H7 (cell line): ENCODE measurements at regions not wholly inside any gene's neighbourhood (a gene's known extent, or its start where the extent isn't known, plus 50 kb on each side); places are given as distances from the start of the nearest gene placed in this dataset.
"Not testable (repeated sequence)": the region's sequence is repeated elsewhere in the genome, so short reads cannot be mapped to it uniquely, and the experiment has no call there.

Experiments
- DNase-seq: peaks from one replicate; pipeline ENCODE4 v3.0.0; 2012
- H3K27me3 ChIP-seq: 2 replicates; pipeline ENCODE4 v1.6.0; 2011; ENCODE audit warnings: mild to moderate bottlenecking, low read length; ENCODE audit not compliant: control insufficient read depth, insufficient read depth
- H3K36me3 ChIP-seq: replicated peaks from 2 replicates; pipeline ENCODE4 v1.5.1; 2011; ENCODE audit warnings: low read length; ENCODE audit not compliant: control insufficient read depth, insufficient read depth
- H3K4me3 ChIP-seq: 2 replicates; pipeline ENCODE4 v1.5.1; 2011; ENCODE audit warnings: low read depth, mild to moderate bottlenecking, control low read depth, low read length, moderate library complexity; ENCODE audit not compliant: insufficient read depth

- no peak for DNase-seq
- no peaks in the 10 kb centered on the region for H3K27me3 ChIP-seq
- no peaks in the 10 kb centered on the region for H3K36me3 ChIP-seq
- H3K4me3 ChIP-seq, result no peak overlapping the region
Observed at GRCh38 chr7:81277691-81278090, 358.8 kb upstream of the SEMA3C start.

GRCh38 chr7:81273601-81274397 lies 354.9 kb upstream of the SEMA3C start:
- no peak overlapping the region for H3K4me3 ChIP-seq

GRCh38 chr7:81272176-81272575 lies 353.3 kb upstream of the SEMA3C start:
- no peaks in the 10 kb centered on the region for H3K36me3 ChIP-seq
- no peaks in the 10 kb centered on the region for H3K27me3 ChIP-seq
- no peak overlapping the region for H3K4me3 ChIP-seq
- DNase-seq, result no peak

More at GRCh38 chr7:81273601-81274397, 354.9 kb upstream of the SEMA3C start:
- H3K27me3 ChIP-seq, result no peaks in the 10 kb centered on the region
- DNase-seq, result no peak
- no peaks in the 10 kb centered on the region for H3K36me3 ChIP-seq

- Histone ChIP-seq H3K36me3 (no peaks in the 10 kb centered on the region), H3K4me3 (no peak overlapping the region), H3K27me3 (no peaks in the 10 kb centered on the region)
- no peak for DNase-seq
Observed at GRCh38 chr7:81268551-81268950, 349.7 kb upstream of the SEMA3C start.

- H3K27me3 ChIP-seq, result no peaks in the 10 kb centered on the region
- no peaks in the 10 kb centered on the region for H3K36me3 ChIP-seq
- DNase-seq, result no peak
- H3K4me3 ChIP-seq, result no peak overlapping the region
Observed at GRCh38 chr7:81267508-81267907, 348.7 kb upstream of the SEMA3C start.

- no peak overlapping the region for H3K4me3 ChIP-seq
- no peak for DNase-seq
- H3K27me3 ChIP-seq, result no peaks in the 10 kb centered on the region
- H3K36me3 ChIP-seq, result no peaks in the 10 kb centered on the region
Observed at GRCh38 chr7:81264116-81264515, 345.3 kb upstream of the SEMA3C start.

GRCh38 chr7:81260152-81260551 lies 341.3 kb upstream of the SEMA3C start:
- DNase-seq, result no peak
- no peak overlapping the region for H3K4me3 ChIP-seq
- no peaks in the 10 kb centered on the region for H3K27me3 ChIP-seq
- H3K36me3 ChIP-seq, result no peaks in the 10 kb centered on the region

- no peaks in the 10 kb centered on the region for H3K36me3 ChIP-seq
- no peak overlapping the region for H3K4me3 ChIP-seq
- DNase-seq, result no peak
- no peaks in the 10 kb centered on the region for H3K27me3 ChIP-seq
Observed at GRCh38 chr7:81256991-81257390, 338.1 kb upstream of the SEMA3C start.

GRCh38 chr7:81248420-81248819 lies 329.6 kb upstream of the SEMA3C start:
- no peak overlapping the region for H3K4me3 ChIP-seq
- no peak for DNase-seq
- no peaks in the 10 kb centered on the region for H3K27me3 ChIP-seq
- H3K36me3 ChIP-seq, result no peaks in the 10 kb centered on the region

- not testable (repeated sequence) for H3K27me3 ChIP-seq, H3K4me3 ChIP-seq, H3K36me3 ChIP-seq, DNase-seq
Observed at GRCh38 chr7:81247364-81247763, 328.5 kb upstream of the SEMA3C start.

GRCh38 chr7:81245353-81245752 lies 326.5 kb upstream of the SEMA3C start:
- DNase-seq, result no peak
- no peak overlapping the region for H3K4me3 ChIP-seq
- H3K36me3 ChIP-seq, result no peaks in the 10 kb centered on the region
- no peaks in the 10 kb centered on the region for H3K27me3 ChIP-seq

- DNase-seq, result no peak
- Histone ChIP-seq H3K36me3 (no peaks in the 10 kb centered on the region), H3K27me3 (no peaks in the 10 kb centered on the region), H3K4me3 (no peak overlapping the region)
Observed at GRCh38 chr7:81244224-81244623, 325.4 kb upstream of the SEMA3C start.

- no peaks in the 10 kb centered on the region for H3K27me3 ChIP-seq
- no peak for DNase-seq
- H3K4me3 ChIP-seq, result no peak overlapping the region
- no peaks in the 10 kb centered on the region for H3K36me3 ChIP-seq
Observed at GRCh38 chr7:81236560-81236959, 317.7 kb upstream of the SEMA3C start.

- DNase-seq, result no peak
- no peaks in the 10 kb centered on the region for H3K27me3 ChIP-seq
- H3K4me3 ChIP-seq, result no peak overlapping the region
- no peaks in the 10 kb centered on the region for H3K36me3 ChIP-seq
Observed at GRCh38 chr7:81235997-81236396, 317.1 kb upstream of the SEMA3C start.

- Histone ChIP-seq H3K36me3 (no peaks in the 10 kb centered on the region), H3K27me3 (no peaks in the 10 kb centered on the region), H3K4me3 (no peak overlapping the region)
- DNase-seq, result no peak
Observed at GRCh38 chr7:81234896-81235295, 316.0 kb upstream of the SEMA3C start.
